Activated CD4-positive, alpha-beta T cell treated with anti-CD3 and anti-CD28 coated beads, Interleukin-2, Interleukin-4, amounts not matched to agents 100 ng/mL and 50 ng/mL, durations not matched to agents 16 hours and 8 hours (primary cell): ENCODE measurements at regions not wholly inside any gene's neighbourhood (a gene's known extent, or its start where the extent isn't known, plus 50 kb on each side); places are given as distances from the start of the nearest gene placed in this dataset.

Source experiments
- DNase-seq: peaks from one replicate; pipeline ENCODE4 v3.0.0-alpha.2; 2020; ENCODE audit warnings: low spot score

DNA sequence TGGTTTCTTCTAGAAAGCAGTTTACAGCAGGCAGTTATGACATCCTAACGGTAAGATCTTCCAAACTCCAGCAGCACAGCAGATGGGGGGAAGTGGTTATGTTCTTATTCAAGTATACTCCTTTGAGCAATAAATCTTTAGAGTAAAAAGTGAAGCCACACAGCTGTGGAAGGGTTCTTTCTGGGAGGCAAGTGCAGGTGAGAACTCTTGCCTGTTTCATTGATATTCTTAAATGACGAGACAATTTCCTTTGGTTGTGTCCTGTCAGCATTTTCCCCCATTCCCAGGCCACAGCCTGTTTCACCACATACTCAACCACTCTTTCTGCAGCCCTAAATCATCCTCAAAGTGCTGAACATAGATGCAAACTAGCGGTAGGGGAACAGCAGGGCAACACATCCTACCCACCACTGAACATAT is 207.3 kb upstream of the MTNR1B start:
- DNase-seq: no peak

DNA sequence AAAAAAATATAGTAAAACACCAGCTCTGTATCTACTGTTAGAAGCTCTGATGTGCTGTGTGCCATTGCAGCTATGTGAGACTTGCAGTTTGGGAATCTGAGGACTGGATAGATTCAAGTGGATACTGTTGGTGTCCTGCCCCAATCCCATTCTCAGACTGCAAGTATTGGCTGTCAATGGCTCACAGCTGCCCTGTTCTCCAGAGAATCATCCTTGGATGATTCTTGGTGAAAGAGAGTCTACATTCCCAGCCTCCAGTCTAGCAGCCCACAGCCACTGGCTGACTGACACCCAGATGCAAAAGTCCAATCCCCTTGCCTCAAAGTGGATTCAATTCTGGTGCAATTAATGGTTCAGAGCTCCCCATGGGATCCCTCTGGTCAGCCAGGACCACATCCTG is 206.1 kb upstream of the MTNR1B start:
- no peak for DNase-seq

DNA sequence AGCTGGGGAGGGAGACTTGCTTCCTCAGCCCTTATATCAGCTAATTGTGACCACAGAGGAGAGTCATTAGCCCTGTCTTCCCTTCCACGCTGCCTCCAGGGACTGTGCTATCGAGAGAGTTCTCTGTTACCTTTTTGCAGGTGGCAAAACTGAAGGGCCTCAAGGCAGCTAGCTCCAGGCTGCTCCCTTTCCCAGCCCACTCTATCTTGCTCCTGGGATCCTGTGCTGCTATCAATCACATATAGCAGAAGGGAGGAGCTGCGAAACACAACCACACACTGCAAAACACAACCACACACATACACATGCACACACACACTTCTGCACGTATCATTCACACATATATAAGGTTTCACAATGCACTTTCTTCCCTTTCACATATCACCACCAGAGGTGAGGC is 205.3 kb upstream of the MTNR1B start:
- no peak for DNase-seq

DNA sequence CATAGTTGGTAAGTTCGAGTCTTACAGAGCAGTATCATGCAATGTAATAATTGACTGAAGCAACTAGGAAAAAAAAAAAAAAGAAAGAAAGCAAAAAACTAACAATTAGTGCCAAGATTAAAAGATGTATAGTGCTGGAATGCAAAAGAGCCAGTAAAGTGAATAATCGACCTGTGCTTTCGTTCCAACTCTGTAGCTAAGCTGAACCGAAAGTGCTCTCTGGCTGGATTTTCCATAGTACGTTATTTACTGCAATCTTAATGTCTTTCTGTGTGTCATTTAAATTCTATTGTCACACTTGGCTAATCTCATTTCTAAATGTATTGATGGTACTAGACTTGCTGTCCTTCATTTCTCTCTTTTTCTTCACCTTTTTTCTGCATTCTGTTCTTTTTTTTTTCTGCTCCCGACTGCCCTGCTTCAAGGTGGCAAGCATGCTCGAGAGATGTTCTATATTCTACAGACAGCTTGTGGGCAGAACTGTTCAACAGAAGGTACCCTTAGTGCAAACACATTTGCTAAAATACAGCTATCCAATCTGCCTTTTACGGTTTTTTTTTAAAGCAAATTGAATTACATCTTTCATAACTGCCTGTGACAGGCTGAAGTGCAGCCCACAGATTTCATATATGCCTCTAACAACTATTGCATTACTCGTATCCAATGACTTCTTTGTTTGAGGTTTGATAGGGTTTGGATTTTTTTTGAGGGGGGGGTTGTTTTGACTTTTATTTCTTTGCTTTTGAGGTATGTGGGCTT is 204.2 kb upstream of the MTNR1B start:
- no peak for DNase-seq

DNA sequence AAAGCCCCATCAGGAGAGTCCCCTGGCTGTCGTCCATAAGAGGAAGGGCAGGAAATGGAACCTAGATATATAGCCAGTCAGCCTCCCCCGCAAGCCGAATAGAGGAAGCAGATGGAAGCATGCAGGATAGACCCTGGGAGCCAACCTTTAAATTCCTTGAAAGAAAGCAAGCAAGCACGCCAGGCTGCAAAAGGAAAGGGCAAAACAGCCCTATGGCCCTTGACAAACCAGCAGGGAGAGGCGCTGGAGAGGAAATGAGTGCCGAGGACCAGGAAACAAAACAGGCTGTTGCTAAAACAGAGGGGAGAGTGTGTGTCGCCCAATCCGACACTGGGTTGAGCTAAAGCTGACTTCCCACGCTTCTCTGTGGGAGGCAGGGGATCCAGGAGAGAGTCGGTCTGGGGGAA is 203.5 kb upstream of the MTNR1B start:
- DNase-seq: no peak

DNA sequence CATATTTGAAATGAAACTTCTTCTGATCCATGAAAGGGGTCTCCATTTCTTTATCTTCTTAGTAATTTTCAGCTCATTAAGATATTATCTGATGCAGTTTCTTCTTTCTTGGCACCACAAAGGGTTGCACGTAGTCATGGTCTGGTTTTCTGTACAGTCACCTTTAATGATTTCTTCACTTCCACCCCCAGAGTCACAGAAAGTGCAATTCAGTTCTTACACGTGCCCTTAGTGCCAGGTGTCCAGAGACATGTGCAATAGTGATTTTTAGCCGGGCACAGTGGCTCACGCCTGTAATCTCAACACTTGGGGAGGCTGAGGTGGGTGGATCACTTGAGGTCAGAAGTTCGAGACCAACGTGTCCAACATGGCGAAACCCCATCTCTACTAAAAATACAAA is 202.8 kb upstream of the MTNR1B start:
- DNase-seq: no peak

DNA sequence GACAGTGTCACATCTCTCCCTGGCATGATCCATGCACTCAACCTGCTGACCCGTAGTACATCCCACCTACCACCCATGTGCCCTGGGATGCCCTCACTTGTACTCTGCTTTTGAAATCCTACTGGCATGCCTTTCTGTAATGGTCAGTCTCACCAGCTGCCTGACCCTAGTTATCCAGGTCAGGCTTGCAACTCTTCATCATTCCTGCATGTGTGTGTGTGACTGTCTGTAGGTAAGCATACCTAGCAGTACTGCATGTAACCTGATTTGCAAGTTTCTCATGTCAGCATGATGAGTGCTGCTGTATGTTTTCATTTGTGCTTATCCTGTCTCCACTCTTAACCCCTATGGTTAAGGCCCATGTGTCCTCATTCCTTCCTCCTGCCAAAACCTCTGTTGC is 202.0 kb upstream of the MTNR1B start:
- no peak for DNase-seq

DNA sequence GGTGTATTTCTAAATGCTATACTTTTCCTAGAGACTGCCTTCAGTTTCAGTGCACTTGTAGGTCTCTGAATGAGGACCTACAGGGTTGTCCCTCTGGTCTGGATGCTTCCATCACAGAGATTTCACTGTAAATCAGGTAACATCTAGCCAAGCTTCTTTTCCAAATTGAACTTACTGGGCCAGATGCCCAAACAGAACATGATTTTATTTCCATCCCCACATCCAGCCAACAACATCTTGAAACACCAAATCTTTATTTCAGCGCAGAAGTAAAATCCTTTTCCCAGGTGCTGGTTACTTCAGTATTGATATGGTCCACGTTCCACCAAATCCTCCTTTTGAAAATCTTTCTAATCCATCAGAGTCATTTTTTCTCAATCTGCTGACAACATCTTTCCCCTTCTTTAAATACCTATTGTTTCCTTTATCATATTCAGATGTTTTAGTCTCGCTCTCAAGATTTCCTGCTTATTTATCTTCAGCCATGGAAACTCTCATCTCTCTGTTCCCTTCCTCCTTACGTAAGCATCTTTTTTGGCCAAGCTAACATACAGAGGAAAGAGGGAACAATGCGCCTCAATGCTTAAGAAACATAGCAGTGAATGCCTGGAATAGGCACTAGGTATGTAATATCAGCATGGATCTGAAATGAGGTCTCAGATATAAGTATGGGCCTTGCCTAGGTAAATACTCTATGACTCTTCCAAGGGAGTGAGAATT is 201.2 kb upstream of the MTNR1B start:
- DNase-seq: no peak

DNA sequence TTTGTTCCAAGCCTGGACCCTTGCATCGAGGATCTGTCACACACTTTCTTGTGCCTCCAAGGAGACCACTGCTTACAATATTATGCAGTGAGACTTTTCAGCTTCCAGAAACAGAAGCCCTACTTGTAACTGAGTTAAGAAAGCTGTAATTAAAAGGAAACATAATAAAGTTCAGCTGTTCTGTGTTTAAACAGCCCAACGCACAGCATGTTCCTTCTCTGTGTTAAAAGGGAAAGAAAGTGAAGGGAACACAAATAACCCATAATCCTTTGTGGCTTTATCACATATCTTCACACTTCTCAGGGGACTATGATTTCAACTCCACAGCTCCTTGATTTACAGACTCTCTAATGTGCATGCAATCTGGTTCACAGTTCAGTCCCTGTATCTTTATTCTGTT is 200.3 kb upstream of the MTNR1B start:
- DNase-seq: no peak

DNA sequence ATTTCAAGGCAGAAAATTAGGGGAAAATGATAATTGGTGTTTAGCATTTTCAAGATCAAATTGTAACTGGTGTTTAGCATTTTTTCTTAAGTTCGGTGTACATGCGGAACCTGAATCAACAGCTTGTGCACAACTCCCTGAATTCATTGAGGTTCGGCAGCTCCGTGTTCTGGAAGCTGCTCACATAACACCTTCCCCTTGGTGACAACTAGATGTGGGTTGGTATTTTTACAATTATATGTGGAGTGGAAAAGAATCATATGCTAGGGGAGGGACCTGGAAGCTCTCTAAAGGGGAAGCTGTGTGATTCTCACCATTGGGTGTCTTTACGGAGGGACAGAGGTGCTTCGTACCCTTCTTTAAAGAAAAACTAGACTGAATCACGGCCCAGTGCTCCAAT is 199.0 kb upstream of the MTNR1B start:
- DNase-seq: no peak

DNA sequence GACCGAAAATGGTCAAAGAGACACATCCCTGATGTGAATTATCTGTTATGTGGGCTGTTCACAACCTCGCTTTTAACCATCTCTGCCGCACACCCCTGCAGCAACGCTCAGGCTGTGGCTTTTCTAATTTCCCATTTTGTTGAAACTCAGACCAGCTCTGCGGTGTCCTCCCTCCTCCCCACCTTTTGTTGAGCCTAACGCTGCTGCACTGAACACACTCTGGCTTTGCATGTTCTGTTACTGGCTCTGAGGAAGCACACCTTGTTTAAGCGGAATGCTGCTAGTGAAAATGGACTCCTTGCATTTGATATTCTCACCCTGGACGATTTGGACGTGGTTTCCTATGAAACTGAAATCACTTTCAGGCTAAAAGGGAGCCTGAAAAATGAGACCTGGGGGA is 198.5 kb upstream of the MTNR1B start:
- no peak for DNase-seq

DNA sequence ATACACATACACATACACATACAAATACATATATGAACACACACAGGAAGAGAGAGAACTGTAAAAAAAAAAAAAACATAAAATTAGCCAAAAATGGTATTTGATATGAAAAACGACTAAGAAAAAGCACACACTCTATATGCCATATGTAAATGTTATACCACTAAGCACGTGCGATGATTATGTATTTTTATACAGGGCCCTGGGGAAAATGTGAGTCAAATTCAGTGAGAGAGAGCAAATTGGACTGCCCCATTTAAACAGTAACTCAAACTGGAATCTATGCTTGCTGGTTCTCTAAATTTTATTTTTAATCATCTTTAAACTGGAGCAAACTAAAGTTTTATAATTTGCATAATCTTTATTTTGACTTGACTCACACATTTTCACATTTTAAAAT is 197.8 kb upstream of the MTNR1B start:
- DNase-seq: no peak

DNA sequence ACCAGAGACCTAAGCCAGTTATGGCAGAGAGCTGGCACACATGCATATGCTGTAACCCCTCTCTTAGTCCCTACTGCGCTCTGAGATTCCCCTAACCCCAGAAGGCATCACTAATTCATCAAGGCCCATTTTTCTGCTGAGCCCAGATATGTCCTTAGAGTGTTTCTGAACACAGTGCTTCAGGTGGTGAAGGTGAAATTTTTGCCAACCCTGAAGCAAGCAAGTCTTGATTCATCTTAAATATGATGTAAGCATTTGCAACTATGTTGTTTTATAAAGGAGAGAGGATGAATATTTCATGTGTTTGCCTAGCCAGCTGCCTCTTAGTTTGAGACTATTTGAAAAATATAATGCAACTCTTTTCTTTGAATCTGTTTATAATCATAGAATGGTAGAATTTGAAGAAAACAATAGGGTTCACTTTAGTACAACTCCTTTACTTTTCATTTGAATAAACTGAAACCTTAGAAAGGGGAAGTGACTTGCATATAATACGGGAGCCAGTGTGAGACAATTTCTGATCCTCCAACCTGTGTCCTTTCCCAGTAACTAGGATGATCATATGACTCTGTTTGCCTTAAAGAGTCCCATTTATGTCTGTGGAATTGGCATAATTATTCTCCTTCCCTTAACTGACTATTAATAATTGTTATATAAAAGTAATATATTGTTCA is 194.3 kb upstream of the MTNR1B start:
- DNase-seq: no peak

DNA sequence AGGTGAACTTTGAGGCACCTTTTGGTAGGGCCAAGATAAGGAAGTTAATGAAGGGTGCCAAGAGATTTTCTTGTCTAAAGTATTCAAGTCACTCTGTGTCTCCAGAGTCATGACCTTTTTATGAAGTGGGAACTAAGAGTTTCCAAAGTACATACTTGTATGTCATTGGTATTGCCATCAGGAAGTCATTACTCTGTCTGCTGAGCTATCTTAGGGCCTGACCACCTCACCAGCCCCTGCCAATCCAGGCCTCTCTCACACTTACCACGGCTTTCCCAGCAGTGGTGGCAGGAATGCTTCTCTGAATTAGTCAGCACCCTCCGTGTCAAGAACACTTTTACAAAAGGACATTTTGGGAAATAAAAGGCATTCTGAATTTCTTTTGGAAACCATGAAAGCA is 192.8 kb upstream of the MTNR1B start:
- no peak for DNase-seq

DNA sequence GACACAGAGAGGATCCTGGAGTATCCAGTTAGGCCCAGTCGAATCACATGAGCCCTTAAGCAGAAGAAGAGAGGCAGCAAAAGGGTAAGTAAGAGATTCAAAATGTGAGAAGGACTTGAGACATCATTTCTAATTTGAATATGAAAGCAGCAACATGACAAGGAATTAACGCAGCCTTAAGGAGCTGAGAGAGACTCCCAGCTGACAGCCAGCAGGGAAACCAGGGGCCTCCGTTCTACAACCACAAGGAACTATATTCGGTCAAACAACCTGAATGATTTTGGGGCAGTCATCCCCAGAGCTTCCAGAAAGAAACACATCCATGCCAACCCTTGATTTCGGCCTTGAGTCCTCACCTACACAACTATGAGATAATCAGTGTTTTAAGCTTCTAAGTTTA is 189.7 kb upstream of the MTNR1B start:
- no peak for DNase-seq

DNA sequence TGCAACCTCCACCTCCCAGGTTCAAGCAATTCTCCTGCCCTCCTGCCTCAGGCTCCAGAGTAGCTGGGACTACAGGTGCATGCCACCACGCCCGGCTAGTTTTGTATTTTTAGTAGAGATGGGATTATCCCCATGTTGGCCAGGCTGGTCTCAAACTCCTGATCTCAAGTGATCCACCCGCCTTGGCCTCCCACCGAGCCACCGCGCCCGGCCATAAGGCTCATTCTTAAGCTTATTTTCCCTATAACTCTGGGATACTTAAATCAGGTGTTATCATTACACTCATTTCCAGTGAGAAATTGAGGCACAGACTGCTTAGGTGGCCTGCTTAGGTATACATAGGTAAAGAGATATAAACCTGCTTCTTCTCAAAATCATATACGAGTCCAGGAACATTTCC is 188.3 kb upstream of the MTNR1B start:
- no peak for DNase-seq

DNA sequence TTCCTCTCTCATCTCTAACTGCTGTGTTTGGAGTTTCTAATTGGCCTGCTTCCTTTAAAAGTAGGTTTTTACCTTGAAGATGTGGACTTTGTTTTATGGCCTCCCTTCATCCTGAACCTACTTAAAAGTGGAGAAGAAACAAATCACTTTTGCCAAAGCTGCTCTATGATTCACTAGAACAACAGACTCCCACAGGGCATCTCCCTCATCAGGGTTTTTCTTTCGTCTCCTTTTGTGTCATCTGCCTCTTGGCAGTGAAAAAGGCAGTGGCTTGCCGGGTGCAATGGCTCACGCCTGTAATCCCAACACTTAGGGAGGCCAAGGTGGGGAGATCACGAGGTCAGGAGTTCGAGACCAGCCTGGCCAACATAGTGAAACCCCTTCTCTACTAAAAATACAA is 186.6 kb upstream of the MTNR1B start:
- no peak for DNase-seq

DNA sequence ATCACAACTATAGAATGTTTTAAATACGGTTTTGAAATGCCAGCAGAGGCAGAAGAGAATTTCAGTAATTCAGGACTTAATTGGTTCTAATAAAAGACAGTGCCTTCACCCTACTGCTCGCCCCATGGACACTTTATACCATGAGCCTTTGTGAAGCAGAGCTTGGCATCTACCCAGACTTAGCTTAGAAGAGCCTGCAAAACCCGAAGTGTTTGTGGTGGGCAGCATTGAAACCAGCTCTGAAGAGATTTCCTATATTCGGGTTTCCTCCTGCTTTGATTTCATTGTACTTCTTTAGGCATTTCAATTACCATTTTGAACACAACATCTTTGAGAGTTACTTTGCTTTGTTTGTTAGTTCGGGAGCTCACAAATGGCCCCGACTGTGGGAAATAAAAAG is 185.1 kb upstream of the MTNR1B start:
- no peak for DNase-seq

DNA sequence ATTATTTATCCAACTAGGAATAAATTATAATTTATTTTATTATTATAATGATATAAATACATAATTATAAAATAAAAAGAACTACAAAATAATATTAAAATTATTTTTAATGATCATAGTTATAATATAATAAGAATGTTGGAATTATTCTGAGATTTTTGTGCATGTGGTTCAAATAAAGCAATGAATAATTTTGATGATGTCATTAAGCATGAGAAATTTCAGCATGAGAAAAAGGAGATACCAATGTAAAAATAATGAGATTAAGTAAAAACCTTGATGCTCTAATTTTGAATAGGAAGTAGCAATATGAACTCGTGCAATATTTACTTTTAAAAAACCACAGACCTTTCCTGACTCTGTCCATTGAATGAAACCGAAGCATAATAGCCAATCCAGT is 181.8 kb upstream of the MTNR1B start:
- no peak for DNase-seq

DNA sequence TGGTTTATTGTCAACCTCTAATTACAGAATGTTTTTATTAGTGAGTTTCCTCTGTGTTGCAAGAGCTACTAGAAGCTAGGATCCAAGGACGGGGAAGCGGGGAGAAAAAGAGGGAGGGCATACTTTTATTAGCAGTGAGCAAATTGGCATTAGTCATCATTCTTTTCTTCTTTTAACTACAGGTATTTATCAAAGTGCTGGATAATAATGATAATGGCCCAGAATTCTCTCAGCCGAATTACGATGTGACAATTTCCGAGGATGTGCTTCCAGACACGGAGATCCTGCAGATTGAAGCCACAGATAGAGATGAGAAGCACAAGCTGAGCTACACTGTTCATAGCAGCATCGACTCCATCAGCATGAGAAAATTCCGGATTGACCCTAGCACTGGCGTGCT is 179.7 kb upstream of the MTNR1B start:
- no peak for DNase-seq

DNA sequence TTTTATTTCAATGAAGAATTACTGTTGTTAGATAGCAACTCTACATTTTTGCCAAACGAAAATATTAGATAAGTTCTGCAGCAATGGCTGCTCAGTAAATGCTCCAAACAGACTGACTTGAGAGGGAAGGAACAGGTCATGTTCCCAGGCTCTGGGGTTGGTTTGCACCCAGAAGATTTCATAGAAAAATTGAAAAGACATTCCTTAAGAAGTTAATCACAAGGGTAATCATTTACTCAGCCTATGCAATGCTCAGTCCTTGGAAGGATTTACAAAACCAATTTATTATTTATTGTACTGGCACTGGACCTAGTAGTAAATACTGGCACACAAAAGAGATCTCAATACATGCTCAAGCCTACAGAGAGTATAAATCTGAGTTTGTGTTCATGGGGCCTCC is 179.1 kb upstream of the MTNR1B start:
- no peak for DNase-seq

DNA sequence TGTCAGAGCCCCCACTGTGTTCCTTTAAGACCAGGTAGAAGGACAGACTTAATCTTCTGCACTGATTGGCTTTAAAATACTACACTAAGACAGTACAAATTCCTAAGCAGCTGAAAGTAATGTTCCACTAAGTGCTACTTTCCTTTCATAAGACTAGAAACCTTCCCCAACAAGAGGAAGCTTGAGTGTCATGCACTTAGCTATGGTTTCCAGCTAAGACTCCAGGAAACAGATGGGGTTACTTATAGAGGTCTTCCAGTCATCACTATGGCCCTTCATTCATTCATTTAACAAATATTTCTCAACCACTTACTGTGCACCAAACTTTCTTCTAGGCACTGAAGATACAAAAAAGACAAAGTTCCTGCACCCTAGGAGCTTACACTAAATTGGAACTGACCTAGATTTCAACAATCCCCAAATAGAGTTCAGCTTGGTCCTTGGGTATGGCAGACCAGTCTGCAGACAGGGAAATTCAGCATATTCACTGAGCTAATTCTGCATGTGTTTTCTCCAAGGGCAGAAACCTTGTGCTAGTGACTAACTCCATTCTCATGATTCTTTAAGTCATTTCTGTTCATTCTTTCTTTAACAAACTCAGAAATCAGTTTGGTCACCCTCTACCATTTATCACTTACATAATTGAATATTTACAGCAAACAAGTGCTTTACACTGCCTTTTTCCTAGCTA is 178.4 kb upstream of the MTNR1B start:
- DNase-seq: no peak

DNA sequence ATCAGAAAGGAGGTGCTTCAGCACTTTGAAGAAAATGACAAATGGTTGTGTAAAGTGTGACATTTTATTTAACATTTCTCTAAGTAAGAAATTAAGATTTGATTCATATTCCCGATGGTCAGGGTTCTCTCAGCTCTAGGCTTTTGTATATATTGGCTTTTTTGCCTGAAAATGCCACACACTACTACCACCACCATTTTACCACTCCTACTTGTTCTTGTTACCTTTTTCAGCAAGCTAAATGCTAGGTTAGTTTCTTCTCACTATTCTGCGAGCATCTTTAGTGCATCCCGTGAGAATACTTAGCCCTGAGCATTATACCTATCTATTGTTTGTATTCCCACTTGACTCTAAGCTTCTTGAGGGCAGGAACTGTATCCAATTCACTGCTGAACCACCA is 177.6 kb upstream of the MTNR1B start:
- DNase-seq: no peak
